Neural cell (in vitro differentiated cells): ENCODE measurements at regions not wholly inside any gene's neighbourhood (a gene's known extent, or its start where the extent isn't known, plus 50 kb on each side); places are given as distances from the start of the nearest gene placed in this dataset.

Source experiments
- H2AFZ ChIP-seq: fragments of 200-600, 300-800 bp; sonication (generic), shearing (Covaris generic); 2 replicates; pipeline ENCODE4 v1.6.0; 2014; ENCODE audit warnings: low read depth, mild to moderate bottlenecking, antibody characterized with exemption, low read length, moderate library complexity
- H3F3A ChIP-seq: fragments of 200-600 bp; shearing (Covaris generic); 2 replicates; pipeline ENCODE4 v1.6.1; 2016; ENCODE audit warnings: mild to moderate bottlenecking, moderate library complexity, mixed read lengths, antibody characterized with exemption, low read length; ENCODE audit not compliant: insufficient read depth, poor library complexity, severe bottlenecking
- H3K27ac ChIP-seq: fragments of 200-600, 300-800 bp; sonication (generic), shearing (Covaris generic); 2 replicates; pipeline ENCODE4 v1.5.1; 2014; ENCODE audit warnings: mild to moderate bottlenecking, low read length, moderate library complexity
- H3K27me3 ChIP-seq: fragments of 300-800, 200-600 bp; sonication (generic), shearing (Covaris generic); 2 replicates; pipeline ENCODE4 v1.6.0; 2014; ENCODE audit warnings: mild to moderate bottlenecking, low read depth, low read length, moderate library complexity; ENCODE audit not compliant: insufficient read depth
- H3K36me3 ChIP-seq: fragments of 300-800, 200-600 bp; sonication (generic), shearing (Covaris generic); 2 replicates; pipeline ENCODE4 v1.5.1; 2014; ENCODE audit warnings: mild to moderate bottlenecking, antibody characterized with exemption, low read length, moderate library complexity; ENCODE audit not compliant: insufficient read depth
- H3K4me2 ChIP-seq: fragments of 300-800, 200-600 bp; sonication (generic), shearing (Covaris generic); 2 replicates; pipeline ENCODE4 v1.6.0; 2014; ENCODE audit warnings: mild to moderate bottlenecking, low read length
- H3K4me3 ChIP-seq: fragments of 300-800, 200-600 bp; sonication (generic), shearing (Covaris generic); 2 replicates; pipeline ENCODE4 v1.5.1; 2014; ENCODE audit warnings: mild to moderate bottlenecking, low read length, moderate library complexity
- H3K79me2 ChIP-seq: fragments of 200-600 bp; shearing (Covaris generic); replicated peaks from 2 replicates; pipeline ENCODE4 v1.6.0; 2014; ENCODE audit warnings: mild to moderate bottlenecking, low read length, moderate library complexity; ENCODE audit not compliant: insufficient read depth
- H3K9ac ChIP-seq: fragments of 300-800, 200-600 bp; sonication (generic), shearing (Covaris generic); 2 replicates; pipeline ENCODE4 v1.6.1; 2016; ENCODE audit warnings: mild to moderate bottlenecking, low read length, mixed read lengths
- H3K9me2 ChIP-seq: fragments of 200-600 bp; shearing (Covaris generic); 2 replicates; pipeline ENCODE4 v1.6.1; 2016; ENCODE audit warnings: mild to moderate bottlenecking, low read length, mixed read lengths; ENCODE audit not compliant: insufficient read depth
- H3K9me3 ChIP-seq: fragments of 200-600, 300-800 bp; sonication (generic), shearing (Covaris generic); 2 replicates; pipeline ENCODE4 v1.6.1; 2016; ENCODE audit warnings: mild to moderate bottlenecking, mixed run types, low read length, moderate library complexity, mixed read lengths
- H4K20me1 ChIP-seq: fragments of 200-600 bp; shearing (Covaris generic); 2 replicates; pipeline ENCODE4 v1.6.1; 2016; ENCODE audit warnings: mild to moderate bottlenecking, mixed run types; ENCODE audit not compliant: insufficient read depth
- CTCF ChIP-seq: fragments of 450-650 bp; IDR thresholded peaks from 2 replicates; pipeline ENCODE4 v1.5.1; 2014; ENCODE audit warnings: antibody characterized with exemption, mild to moderate bottlenecking, moderate library complexity; ENCODE audit not compliant: poor library complexity, severe bottlenecking
- EP300 ChIP-seq: fragments of 450-650 bp; conservative IDR thresholded peaks from 2 replicates; pipeline ENCODE4 v1.6.1; 2014; ENCODE audit warnings: antibody characterized with exemption, mild to moderate bottlenecking, moderate library complexity; ENCODE audit not compliant: poor library complexity, severe bottlenecking
- EZH2 ChIP-seq: fragments of 200-600, 300-800 bp; shearing (Covaris generic), sonication (generic); IDR thresholded peaks from 2 replicates; pipeline ENCODE4 v1.6.1; 2014; ENCODE audit warnings: antibody characterized with exemption, low read length, borderline replicate concordance, mild to moderate bottlenecking; ENCODE audit not compliant: insufficient read depth, poor library complexity, severe bottlenecking
- MXI1 ChIP-seq: fragments of 450-650 bp; conservative IDR thresholded peaks from 2 replicates; pipeline ENCODE4 v1.6.1; 2014; ENCODE audit warnings: antibody characterized with exemption, mild to moderate bottlenecking; ENCODE audit not compliant: poor library complexity, severe bottlenecking
- POLR2AphosphoS5 ChIP-seq: IDR thresholded peaks from 2 replicates; pipeline ENCODE4 v1.6.1; 2012
- RAD21 ChIP-seq: fragments of 450-650 bp; conservative IDR thresholded peaks from 2 replicates; pipeline ENCODE4 v1.6.1; 2014; ENCODE audit warnings: antibody characterized with exemption, mild to moderate bottlenecking, moderate library complexity
- REST ChIP-seq: IDR thresholded peaks from 2 replicates; pipeline ENCODE4 v1.6.1; 2012; ENCODE audit warnings: borderline replicate concordance
- SMC3 ChIP-seq: fragments of 450-650 bp; conservative IDR thresholded peaks from 2 replicates; pipeline ENCODE4 v1.6.1; 2014; ENCODE audit warnings: antibody characterized with exemption, mild to moderate bottlenecking, moderate library complexity; ENCODE audit not compliant: poor library complexity
- TAF1 ChIP-seq: IDR thresholded peaks from 2 replicates; pipeline ENCODE4 v1.6.1; 2012; ENCODE audit warnings: low read depth

- Histone ChIP-seq H3K36me3 (no peaks in the 10 kb centered on the region), H3K9me3 (no peaks in the 10 kb centered on the region), H3F3A (no peaks in the 10 kb centered on the region), H2AFZ (no peak overlapping the region), H4K20me1 (no peaks in the 10 kb centered on the region), H3K27ac (no peak overlapping the region), H3K4me3 (no peak overlapping the region), H3K27me3 (no peaks in the 10 kb centered on the region), H3K4me2 (no peak overlapping the region), H3K79me2 (no peaks in the 10 kb centered on the region), H3K9me2 (no peaks in the 10 kb centered on the region), H3K9ac (no peak overlapping the region)
- no peak for TF ChIP-seq EP300
- no peak for TF ChIP-seq REST
- TF ChIP-seq TAF1 = no peak
- no peak for TF ChIP-seq SMC3
- TF ChIP-seq POLR2AphosphoS5 = no peak
- TF ChIP-seq RAD21 = no peak
- TF ChIP-seq CTCF = no peak
- no peak for TF ChIP-seq EZH2
- no peak for TF ChIP-seq MXI1
Observed at GRCh38 chr12:105955976-105956375, 182.8 kb downstream of the NUAK1 start.

GRCh38 chr12:105956662-105957457, 181.9 kb downstream of the NUAK1 start:
- no peaks in the 10 kb centered on the region for H3F3A ChIP-seq
- H4K20me1 ChIP-seq = no peaks in the 10 kb centered on the region
- TF ChIP-seq EZH2 = no peak
- TF ChIP-seq REST = no peak
- TF ChIP-seq SMC3 = no peak
- H3K4me2 ChIP-seq = no peak overlapping the region
- H3K79me2 ChIP-seq = no peaks in the 10 kb centered on the region
- H2AFZ ChIP-seq = no peak overlapping the region
- H3K27ac ChIP-seq = no peak overlapping the region
- no peaks in the 10 kb centered on the region for H3K9me3 ChIP-seq
- no peaks in the 10 kb centered on the region for H3K9me2 ChIP-seq
- H3K36me3 ChIP-seq = no peaks in the 10 kb centered on the region
- H3K4me3 ChIP-seq = no peak overlapping the region
- no peaks in the 10 kb centered on the region for H3K27me3 ChIP-seq
- H3K9ac ChIP-seq = no peak overlapping the region
